B cell (primary cell): ENCODE measurements at regions not wholly inside any gene's neighbourhood (a gene's known extent, or its start where the extent isn't known, plus 50 kb on each side); places are given as distances from the start of the nearest gene placed in this dataset.

Source experiments
- ATAC-seq: fragments of 200-7000 bp; cut with Tn5 transposase; one replicate; pipeline ENCODE4 v1.10.0; 2021; ENCODE audit warnings: low read depth, mild to moderate bottlenecking, moderate number of reproducible peaks, moderate library complexity
- CTCF ChIA-PET: fragments of 350-600 bp; sonication (Branson Sonifier 250); formaldehyde crosslinking; loops from one replicate; lab custom pipeline; 2021; ENCODE audit warnings: antibody characterized with exemption, inconsistent platforms; lab: Charles Lee
- POLR2A ChIA-PET: fragments of 350-600 bp; sonication (Branson Sonifier 250); formaldehyde crosslinking; loops from one replicate; lab custom pipeline; 2021; ENCODE audit warnings: antibody characterized with exemption; lab: Charles Lee
- DNase-seq: peaks from one replicate; pipeline ENCODE4 v3.0.0; 2013
- H2AFZ ChIP-seq: 2 replicates; pipeline ENCODE4 v1.6.1; 2012; ENCODE audit warnings: mild to moderate bottlenecking, low read depth, low read length; ENCODE audit not compliant: insufficient read depth, poor library complexity, severe bottlenecking
- H3K27ac ChIP-seq, 2 donors: 1 replicate in 1 of 2; 2 replicates in 1 of 2; pipeline ENCODE4 v1.5.1; 2012 to 2013; ENCODE audit warnings: low read length in 2 of 2, mild to moderate bottlenecking in 2 of 2, moderate library complexity in 1 of 2
- H3K27me3 ChIP-seq, 4 experiments: fragments of 200-600 bp in 1 of 4; sonication (generic) in 1 of 4; replicated peaks in 1 of 4; 1 replicate in 2 of 4; 2 replicates in 2 of 4; pipeline versions ENCODE4 v1.6.1 to v1.7.0; 2013 to 2016; ENCODE audit warnings: low read length in 3 of 4, mild to moderate bottlenecking in 2 of 4, mixed read lengths in 1 of 4, moderate library complexity in 1 of 4; ENCODE audit not compliant: insufficient read depth in 4 of 4, control insufficient read depth in 3 of 4; ENCODE audit errors: control extremely low read depth in 1 of 4
- H3K36me3 ChIP-seq, 2 experiments: replicated peaks in 1 of 2; 1 replicate in 1 of 2; 2 replicates in 1 of 2; pipeline versions ENCODE4 v1.6.1 to v1.7.1; 2013; ENCODE audit warnings: low read length in 1 of 2; ENCODE audit not compliant: insufficient read depth in 2 of 2, control insufficient read depth in 1 of 2; ENCODE audit errors: control extremely low read depth in 1 of 2, extremely low read depth in 1 of 2
- H3K4me1 ChIP-seq, 2 donors: fragments of 200-600 bp in 1 of 2; sonication (generic) in 1 of 2; 1 replicate in 1 of 2; 2 replicates in 1 of 2; pipeline versions ENCODE4 v1.5.1 to v1.6.1; 2013 to 2017; ENCODE audit warnings: low read length in 2 of 2; ENCODE audit not compliant: control insufficient read depth in 2 of 2, insufficient read depth in 2 of 2
- H3K4me2 ChIP-seq: replicated peaks from 2 replicates; pipeline ENCODE3; 2012; ENCODE audit warnings: mild to moderate bottlenecking, low read depth, low read length; ENCODE audit not compliant: poor library complexity, severe bottlenecking
- H3K4me3 ChIP-seq, 5 experiments: fragments of 200-600 bp in 1 of 5; sonication (generic) in 1 of 5; 1 replicate in 3 of 5; 2 replicates in 2 of 5; pipeline versions ENCODE4 v1.5.1 to v1.7.0; 2011 to 2016; ENCODE audit warnings: low read length in 4 of 5, mild to moderate bottlenecking in 4 of 5, low read depth in 2 of 5, control low read depth in 1 of 5, moderate library complexity in 1 of 5; ENCODE audit not compliant: insufficient read depth in 1 of 5; ENCODE audit errors: control extremely low read depth in 1 of 5, extremely low read depth in 1 of 5
- H3K79me2 ChIP-seq: fragments of 200-600 bp; sonication (generic); one replicate; pipeline ENCODE4 v1.6.0; 2016; ENCODE audit warnings: low read length; ENCODE audit not compliant: control insufficient read depth, insufficient read depth
- H3K9ac ChIP-seq: fragments of 200-600 bp; sonication (generic); 2 replicates; pipeline ENCODE4 v1.6.1; 2017; ENCODE audit warnings: mild to moderate bottlenecking, low read length, moderate library complexity
- H3K9me3 ChIP-seq, 3 donors: one replicate each; pipeline versions ENCODE4 v1.6.1 to v1.7.1; 2013; ENCODE audit warnings: low read length in 2 of 3; ENCODE audit not compliant: control insufficient read depth in 2 of 3, insufficient read depth in 1 of 3; ENCODE audit errors: control extremely low read depth in 1 of 3
- H4K20me1 ChIP-seq: 2 replicates; pipeline ENCODE4 v1.6.0; 2012; ENCODE audit warnings: mild to moderate bottlenecking, low read length; ENCODE audit not compliant: insufficient read depth, control insufficient read depth, poor library complexity, severe bottlenecking
- H3K27ac Mint-ChIP-seq: one replicate; pipeline ENCODE4 v1.8.0; 2021; ENCODE audit warnings: mixed read lengths
- H3K27me3 Mint-ChIP-seq: one replicate; pipeline ENCODE4 v1.8.0; 2021; ENCODE audit warnings: mixed read lengths
- H3K4me1 Mint-ChIP-seq: one replicate; pipeline ENCODE4 v1.8.0; 2021; ENCODE audit warnings: mixed read lengths
- H3K4me3 Mint-ChIP-seq: one replicate; pipeline ENCODE4 v1.8.0; 2021; ENCODE audit warnings: mixed read lengths
- H3K9me3 Mint-ChIP-seq: one replicate; pipeline ENCODE4 v1.8.0; 2022; ENCODE audit warnings: mixed read lengths; ENCODE audit not compliant: insufficient read depth
- EZH2 ChIP-seq: IDR thresholded peaks from 2 replicates; pipeline ENCODE4 v1.6.1; 2012; ENCODE audit warnings: borderline replicate concordance, low read depth, mild to moderate bottlenecking, moderate library complexity, low read length; ENCODE audit not compliant: insufficient read depth, poor library complexity, severe bottlenecking
- WGBS: methylation state at CpG from one replicate; pipeline ENCODE4 v1.1.5; 2013; ENCODE audit warnings: missing lambda C conversion rate; ENCODE audit not compliant: insufficient coverage; 5-methylcytosine and 5-hydroxymethylcytosine counted together
- intact Hi-C: fragments of 100-400 bp; cut with micrococcal nuclease; formaldehyde crosslinking; loops from one replicate; pipeline ENCODE4 v1.10.0; 2022
- TF ChIP-seq, protein P1 (sequence below): fragments of 200-600 bp; IDR thresholded peaks from one replicate; pipeline ENCODE4 v1.8.0; 2022; ENCODE audit warnings: antibody characterized with exemption, mild to moderate bottlenecking

DNA sequence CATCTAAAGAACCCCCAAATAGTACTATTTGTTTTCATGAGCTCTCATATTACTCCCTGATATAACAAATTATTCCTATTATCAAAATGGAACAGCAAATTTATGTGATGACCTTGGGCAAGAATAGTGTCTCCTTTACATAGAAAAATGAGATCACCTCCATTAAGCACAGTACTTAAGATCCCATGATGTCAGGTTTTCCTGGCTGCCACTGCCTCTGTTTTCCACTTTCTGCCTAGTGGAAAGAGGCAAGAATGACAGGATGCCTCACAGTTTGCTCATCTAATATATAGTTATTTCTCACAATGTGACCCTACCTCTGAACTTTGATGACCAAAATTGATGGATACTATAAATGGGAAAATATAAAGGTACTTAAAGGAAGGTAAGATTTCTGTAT lies 260.1 kb upstream of the SGK1 start:
- Histone ChIP-seq H3K4me1 (no peaks in the 10 kb centered on the region), H3K27ac (no peak overlapping the region), H3K4me2 (no peak overlapping the region), H2AFZ (no peak overlapping the region), H3K27me3 (no peaks in the 10 kb centered on the region), H3K36me3 (no peaks in the 10 kb centered on the region), H3K9ac (no peak overlapping the region), H3K79me2 (no peaks in the 10 kb centered on the region), H3K4me3 (no peak overlapping the region), H4K20me1 (no peaks in the 10 kb centered on the region), H3K9me3 (no peaks in the 10 kb centered on the region)
- no peak for TF ChIP-seq EZH2
- TF ChIP-seq, protein P1, sequence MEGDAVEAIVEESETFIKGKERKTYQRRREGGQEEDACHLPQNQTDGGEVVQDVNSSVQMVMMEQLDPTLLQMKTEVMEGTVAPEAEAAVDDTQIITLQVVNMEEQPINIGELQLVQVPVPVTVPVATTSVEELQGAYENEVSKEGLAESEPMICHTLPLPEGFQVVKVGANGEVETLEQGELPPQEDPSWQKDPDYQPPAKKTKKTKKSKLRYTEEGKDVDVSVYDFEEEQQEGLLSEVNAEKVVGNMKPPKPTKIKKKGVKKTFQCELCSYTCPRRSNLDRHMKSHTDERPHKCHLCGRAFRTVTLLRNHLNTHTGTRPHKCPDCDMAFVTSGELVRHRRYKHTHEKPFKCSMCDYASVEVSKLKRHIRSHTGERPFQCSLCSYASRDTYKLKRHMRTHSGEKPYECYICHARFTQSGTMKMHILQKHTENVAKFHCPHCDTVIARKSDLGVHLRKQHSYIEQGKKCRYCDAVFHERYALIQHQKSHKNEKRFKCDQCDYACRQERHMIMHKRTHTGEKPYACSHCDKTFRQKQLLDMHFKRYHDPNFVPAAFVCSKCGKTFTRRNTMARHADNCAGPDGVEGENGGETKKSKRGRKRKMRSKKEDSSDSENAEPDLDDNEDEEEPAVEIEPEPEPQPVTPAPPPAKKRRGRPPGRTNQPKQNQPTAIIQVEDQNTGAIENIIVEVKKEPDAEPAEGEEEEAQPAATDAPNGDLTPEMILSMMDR: no peak
- DNase-seq (no peak), ATAC-seq (no peak)
- POLR2A ChIA-PET: no interaction called here
- intact Hi-C loops: no loop called here
- CTCF ChIA-PET: no interaction called here
- Mint-ChIP-seq H3K27ac (no peak overlapping the region), H3K9me3 (no peaks in the 10 kb centered on the region), H3K4me3 (no peak overlapping the region), H3K27me3 (peaks cover 15% of the 10 kb centered on the region), H3K4me1 (no peaks in the 10 kb centered on the region)

DNA sequence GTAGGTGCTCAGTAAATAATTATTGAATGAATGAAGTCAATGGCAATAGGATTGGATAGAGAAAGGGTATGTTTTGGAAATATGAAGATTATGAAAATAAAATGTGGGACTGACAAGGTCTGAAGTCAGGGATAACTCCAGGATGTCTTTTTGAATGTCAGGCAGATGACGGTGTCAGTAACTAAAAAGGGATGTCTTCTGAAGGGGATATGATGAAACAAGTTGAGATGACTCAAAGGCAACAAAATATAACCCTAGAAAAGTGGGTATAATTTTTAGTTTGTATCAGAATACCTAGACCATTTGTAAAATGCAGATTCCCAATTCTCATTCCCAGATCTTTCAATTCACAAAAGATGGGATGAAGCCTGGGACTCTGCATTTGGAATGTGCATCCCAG lies 257.3 kb upstream of the SGK1 start:
- no peaks in the 10 kb centered on the region for H3K36me3 ChIP-seq
- H3K9ac ChIP-seq: no peak overlapping the region
- ChIA-PET POLR2A (no interaction called here), CTCF (no interaction called here)
- Mint-ChIP-seq H3K4me1 (peaks cover under 1% of the 10 kb centered on the region), H3K27me3 (peaks cover 14% of the 10 kb centered on the region), H3K27ac (no peak overlapping the region), H3K9me3 (no peaks in the 10 kb centered on the region), H3K4me3 (no peak overlapping the region)
- intact Hi-C loops: no loop called here
- H3K79me2 ChIP-seq: no peaks in the 10 kb centered on the region
- no peak overlapping the region for H3K4me2 ChIP-seq
- H2AFZ ChIP-seq: no peak overlapping the region
- no peaks in the 10 kb centered on the region for H4K20me1 ChIP-seq
- H3K4me1 ChIP-seq: peaks cover 0 to under 1% of the 10 kb centered on the region in 2 donors
- H3K27me3 ChIP-seq: no peaks in the 10 kb centered on the region
- no peak overlapping the region for H3K27ac ChIP-seq
- H3K4me3 ChIP-seq: no peak overlapping the region
- TF ChIP-seq, protein P1: no peak
- no peak for TF ChIP-seq EZH2
- H3K9me3 ChIP-seq: no peaks in the 10 kb centered on the region
- no CpG with 5 or more reads among the region's 1 CpG for whole genome bisulfite sequencing
- DNase-seq (no peak), ATAC-seq (no peak)
